ENCODE measurements at regions not wholly inside any gene's neighbourhood (a gene's known extent, or its start where the extent isn't known, plus 50 kb on each side); places are given as distances from the start of the nearest gene placed in this dataset.

DNA sequence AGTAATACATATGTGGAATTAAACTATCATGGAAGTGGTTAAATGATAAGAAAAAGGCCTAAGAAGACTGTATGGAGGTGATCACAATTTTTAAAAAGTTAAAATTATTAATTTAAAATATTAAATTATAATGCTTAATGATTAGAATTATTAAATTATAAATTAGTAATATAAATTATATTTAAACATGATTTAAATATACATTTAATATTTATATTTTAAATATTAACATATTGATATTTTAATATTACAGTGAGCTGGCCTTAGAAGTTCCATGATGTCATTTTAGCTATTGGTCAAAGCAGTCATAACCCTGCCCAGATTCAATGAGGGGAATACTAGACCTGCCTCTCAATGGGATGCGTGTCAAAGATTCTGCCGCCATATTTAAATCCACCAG, 281.2 kb downstream of the PRDM2 start:
- DNase-seq: no peak

DNA sequence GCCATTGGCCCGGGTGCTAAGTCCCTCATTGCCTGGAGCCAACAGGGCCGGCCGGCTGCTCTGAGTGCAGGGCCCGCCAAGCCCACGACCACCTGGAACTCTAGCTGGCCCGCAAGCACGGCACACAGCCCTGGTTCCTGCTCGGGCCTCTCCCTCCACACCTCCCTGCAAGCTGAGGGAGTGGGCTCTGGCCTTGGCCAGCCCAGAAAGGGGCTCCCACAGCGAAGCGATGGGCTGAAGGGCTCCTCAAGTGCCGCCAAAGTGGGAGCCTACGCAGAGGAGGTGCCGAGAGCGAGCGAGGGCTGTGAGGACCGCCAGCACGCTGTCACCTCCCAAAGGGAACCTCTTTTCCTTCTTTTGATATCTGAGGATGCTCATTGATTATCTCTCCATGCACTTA, 283.4 kb downstream of the PRDM2 start:
- no peak for DNase-seq

DNA sequence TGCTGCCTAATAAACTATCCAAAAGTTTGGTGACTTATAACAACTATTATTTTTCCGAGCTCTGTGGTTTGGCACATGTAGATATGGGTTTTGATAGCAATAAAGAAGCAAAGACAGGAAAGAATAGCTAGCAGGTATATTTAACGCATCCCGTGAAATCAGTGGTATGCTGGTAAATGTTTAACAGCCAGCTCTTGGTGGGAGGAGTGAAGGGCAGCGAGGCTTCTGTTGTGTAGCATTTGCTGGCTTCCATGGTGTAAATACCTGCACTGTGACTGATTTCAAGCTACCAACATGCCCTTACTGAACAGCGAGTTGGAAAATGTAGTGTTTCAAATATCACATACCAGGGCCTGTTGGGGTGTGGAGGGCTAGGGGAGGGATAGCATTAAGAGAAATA, 291.0 kb downstream of the PRDM2 start:
- DNase-seq: no peak

DNA sequence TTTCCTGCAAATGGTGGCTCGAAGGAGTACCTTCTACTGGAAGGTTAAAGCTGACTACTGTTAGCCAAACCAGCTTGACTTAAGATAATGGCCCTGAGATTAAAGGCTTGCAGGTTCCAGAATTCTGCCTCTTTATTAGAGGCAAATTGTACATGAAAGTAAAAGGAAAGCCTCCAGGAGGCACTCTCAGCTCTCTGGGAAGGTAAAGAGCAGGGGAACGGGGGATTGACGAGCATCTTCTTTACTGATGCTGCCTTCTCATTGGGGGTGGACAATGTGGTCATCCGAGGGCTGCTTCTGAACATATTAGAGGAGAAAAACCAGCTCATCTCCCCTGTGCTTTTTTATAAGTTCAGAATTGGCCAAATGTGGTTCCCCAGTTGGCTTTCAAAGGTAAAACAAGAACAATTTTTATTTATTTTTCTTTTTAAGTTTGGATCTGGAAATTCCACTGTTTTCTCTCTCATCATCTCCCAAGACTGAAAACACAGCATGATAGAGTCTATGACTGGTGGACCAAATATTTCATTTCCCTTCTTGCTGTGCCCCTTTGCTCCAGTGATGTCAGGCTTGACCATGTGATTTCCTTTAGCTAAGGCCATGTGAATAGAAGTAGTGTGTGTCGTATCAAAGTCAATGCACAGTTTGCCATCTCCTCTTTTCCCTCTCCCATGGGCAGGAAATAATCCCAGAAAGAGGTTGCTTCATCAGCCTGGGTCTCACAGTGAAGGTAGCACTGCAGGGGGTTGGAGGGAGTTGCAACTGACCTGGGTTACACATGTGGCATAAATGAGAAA, 292.7 kb downstream of the PRDM2 start:
- no peak for DNase-seq

DNA sequence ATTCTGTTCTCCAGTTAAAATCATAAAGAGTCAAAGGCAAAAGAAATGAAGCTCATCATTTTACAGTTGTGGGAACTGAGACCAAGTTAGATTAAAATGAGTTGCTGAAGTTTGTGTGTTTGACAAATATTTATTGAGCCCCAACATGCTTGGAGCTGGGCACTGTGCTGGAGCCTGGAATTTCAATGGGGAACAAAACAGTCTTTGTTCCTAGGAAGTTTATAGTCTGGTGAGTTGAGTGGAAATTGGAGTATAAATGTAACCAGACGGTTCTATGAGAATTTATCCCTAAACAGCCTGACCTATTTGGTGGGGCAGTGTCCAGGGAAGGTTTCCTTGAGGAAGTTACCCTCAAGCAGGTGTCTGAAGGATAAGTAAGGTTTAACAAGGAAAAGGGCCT, 294.4 kb downstream of the PRDM2 start:
- DNase-seq: no peak

DNA sequence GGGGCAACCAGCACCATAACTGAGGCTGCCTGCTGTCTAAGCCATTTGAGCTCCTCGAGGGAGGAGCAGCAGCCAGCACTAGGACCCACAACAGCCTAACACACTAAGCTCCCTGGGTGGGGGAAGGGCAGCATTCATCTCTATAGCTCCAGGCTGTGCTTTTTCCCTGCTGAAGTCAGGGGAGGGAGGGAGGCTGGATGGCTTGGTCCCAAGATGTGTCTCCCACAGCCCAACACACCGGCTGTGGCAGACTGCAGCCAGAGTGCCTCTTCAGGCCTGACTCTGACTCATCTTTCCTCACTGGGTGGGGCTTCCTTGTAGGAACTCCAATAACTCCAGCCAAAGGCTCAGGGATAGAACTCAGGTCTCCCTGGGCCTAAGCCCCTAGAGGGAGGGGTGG, 296.3 kb downstream of the PRDM2 start:
- no peak for DNase-seq

DNA sequence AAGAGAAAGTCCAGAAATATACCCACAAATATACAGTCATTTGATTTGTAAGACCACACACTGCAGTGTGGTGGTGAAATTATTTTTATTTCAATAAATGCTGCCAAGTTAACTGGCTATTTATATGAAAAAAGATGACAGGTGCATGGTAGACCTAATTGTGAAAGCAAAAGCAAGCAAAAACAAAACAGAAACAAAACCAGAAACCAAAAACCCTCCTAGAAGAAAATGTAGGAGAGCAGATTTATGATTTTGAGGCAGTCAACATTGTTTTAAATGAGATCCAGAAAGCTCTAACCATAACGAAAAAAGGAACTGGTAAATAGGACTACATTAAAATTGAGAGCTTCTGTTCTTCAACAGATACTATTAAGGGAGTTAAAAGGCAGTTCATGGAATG, 303.6 kb downstream of the PRDM2 start:
- DNase-seq: no peak

DNA sequence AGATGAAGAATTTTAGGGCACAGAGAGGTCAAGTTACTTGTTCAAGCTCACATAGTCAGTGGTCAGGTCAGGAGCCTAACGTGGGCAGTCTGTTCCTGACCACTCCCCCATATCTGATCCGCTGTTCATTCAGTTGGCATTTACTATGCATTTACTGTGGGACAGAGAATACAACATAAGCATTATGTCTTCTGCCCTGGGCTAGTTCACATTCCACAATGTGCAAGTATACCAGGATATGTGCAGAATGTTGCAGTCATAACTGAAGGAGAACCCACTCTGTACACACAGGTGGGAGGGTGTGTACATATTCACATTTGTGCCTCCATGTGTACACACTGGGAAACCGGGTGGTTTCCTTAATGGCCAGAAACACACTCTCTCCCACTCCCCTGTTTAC, 309.6 kb downstream of the PRDM2 start:
- no peak for DNase-seq

DNA sequence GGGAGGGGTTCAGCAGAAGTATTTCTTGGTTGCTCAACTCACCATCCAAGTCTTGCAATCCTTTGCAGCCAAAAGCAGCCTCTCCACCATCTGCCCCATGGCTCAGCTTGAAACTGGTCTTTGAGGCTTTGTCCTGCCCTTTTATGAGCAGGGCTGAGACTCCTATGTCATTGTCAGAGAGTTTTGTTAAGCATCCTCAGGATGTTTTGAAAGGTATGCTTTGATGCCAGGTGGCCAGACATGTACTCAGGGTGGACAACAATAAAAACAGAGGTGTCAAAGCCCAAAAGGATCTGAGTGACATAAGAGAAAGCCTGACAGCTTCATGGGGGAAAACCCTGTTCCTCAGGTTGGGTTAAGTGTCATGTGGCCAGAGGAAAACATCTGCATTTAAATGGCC, 310.5 kb downstream of the PRDM2 start:
- DNase-seq: no peak

DNA sequence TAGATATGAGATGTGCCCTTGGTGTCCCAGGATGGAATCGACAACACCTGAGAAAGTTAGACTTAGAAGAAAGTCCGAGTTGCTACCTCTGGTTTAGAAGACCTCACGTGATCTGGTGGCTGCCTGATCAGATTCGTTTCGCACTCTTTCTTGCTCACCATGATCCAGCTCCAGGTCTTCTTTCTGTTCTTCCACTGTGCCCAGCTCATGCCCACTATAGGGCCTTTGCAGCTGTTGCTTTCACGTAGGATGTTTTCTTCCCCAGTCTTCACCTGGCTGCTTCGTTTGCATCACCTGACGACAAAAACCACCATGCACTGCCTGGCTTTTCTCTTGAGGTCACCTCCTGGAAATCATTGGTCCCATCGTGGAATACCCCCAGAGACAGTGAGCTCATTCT, 311.1 kb downstream of the PRDM2 start:
- no peak for DNase-seq

DNA sequence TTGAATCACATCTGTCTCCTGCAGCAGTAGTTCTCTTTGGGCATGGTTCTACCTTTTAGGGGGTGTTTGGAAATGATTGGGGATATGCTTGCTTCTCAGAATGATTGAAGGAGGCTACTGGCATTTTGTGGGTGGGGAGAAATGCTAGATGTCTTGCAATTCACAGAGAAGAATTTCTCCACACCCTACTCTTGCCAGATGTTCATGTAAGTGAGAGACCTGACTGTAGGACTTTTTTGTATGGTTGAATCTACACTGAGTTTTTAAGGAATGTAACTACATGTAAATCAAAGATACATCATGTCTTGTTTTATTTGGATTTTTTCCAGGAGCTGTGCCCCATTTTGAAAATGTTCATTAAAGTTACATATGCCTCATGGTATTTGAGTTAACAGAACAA, 311.9 kb downstream of the PRDM2 start:
- no peak for DNase-seq

DNA sequence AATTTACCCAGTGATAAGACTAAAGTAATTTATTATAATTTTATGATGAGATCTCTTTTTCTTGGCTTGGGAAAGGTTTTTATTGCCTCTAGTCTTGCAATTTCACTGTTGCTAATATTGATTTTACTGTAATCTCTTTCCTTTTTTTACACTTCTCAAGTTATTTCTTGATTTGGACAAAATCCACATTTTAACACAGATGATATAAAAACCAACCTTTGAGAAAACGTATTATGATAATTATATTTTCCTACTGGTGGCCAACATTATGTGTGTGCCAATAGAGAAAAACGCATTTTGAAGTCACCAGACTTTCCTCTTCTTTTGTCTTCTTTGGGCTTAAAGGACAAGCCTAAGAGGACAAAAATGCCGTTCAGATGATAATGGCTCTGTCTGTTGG, 314.9 kb downstream of the PRDM2 start:
- DNase-seq: no peak

DNA sequence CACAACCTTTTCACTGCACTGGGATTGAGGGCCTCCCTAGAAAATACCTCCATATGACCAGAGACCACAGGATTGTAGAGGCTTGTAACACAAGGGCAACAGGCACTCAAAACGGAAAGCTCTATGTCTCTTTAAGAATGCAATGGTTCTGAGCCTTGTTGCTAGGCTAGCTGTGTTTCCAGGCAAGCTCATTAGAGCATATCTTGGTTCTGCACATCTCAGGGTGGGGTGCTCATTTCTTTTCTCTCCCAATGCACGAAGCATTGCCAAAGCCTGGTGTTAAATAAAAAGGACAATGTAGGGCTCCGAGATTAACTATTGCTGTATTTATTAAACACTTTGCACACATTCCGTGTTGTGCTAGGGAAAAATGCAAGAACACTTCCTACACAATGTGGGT, 315.9 kb downstream of the PRDM2 start:
- DNase-seq: no peak

DNA sequence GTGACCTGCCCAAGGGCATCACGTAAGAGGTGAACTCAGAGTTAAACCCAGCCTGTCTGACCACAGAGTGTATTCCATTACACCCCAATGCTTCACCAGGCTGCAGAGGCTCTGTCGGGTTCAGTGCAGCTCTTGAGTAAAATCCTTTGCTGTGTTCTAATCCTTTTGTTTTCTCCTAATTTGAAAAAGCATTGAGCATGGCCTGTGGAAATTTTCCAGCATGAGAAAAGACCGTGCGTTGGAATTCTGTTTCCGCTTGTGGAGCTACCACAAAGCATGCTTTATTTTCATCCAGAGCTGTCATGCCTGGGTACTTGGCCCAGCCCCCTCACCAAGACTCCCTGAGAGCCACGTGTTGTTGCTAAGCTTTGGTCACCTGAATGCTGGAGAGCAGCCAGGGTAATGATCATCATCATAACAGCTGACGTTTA, 317.6 kb downstream of the PRDM2 start:
- no peak for DNase-seq

DNA sequence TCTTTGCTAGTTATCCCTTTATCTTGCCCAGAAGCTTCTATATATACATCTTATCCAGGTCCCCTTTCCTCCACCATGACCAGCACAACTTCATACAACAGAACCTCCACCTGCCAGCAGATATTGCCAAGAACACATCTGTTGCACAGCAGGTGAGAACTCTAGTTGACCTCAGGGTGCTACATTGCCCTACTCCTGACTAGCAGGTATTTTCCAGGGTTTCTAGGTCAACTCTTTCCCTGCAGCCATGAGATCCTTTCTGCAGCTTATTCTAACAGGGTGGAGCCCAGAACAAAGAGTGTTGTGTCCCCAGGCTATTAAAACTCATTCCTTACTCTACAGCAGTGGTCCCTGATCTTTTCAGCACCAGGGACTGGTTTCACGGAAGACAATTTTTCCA, 319.5 kb downstream of the PRDM2 start:
- DNase-seq: no peak

DNA sequence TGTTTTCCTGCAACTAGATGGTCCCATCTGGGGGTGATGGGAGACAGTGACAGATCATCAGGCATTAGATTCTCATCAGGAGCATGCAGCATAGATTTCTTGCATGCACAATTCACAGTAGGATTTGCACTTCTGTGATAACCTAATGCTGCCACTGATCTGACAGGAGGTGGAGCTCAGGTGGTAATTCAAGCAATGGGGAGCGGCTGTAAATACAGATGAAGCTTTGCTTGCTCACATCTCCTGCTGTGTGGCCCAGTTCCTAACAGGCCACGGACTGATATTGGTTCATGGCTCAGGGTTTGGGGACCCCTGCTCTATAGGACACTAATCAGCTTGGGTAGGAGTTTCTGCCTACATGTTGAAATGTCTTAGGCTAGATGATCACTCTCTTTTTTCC, 320.0 kb downstream of the PRDM2 start:
- DNase-seq: no peak

DNA sequence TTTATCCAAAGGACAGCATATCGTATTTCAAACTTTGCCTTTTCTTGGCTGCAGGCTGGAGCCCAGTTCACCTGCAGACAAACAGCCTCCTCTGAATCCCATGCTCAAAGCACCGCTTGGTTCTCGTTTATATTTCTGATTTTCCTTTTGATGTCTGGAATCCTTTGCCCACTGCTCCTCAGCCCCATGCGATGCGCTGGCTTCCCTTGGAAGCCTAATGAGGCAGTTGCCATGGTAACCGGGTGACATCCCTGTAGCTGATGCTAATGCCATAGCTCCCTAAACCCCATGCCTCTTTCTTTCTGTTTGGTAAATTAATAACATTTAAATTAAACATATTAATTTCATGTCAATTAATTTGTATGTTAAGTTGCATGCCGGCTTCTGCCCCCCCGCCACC, 327.1 kb downstream of the PRDM2 start:
- DNase-seq: no peak

DNA sequence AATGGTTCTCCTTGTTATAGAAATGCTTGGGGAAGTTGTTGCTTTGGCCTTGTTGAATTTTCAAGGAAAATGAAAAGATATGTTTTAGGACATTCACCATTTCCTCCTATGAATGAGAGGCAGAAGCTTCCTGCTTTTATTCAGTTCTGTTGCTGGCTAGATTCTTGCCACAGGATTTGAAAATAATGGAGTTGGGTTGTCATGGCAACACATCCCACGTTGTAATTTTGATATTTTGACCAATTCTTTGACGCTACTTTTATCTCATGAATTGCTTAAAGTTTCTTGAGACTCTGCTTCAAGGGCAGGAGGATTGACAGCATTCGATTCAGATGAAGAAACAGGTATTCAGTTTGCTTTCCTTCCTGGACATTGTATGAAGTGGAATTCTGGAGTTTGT, 331.5 kb downstream of the PRDM2 start:
- no peak for DNase-seq

DNA sequence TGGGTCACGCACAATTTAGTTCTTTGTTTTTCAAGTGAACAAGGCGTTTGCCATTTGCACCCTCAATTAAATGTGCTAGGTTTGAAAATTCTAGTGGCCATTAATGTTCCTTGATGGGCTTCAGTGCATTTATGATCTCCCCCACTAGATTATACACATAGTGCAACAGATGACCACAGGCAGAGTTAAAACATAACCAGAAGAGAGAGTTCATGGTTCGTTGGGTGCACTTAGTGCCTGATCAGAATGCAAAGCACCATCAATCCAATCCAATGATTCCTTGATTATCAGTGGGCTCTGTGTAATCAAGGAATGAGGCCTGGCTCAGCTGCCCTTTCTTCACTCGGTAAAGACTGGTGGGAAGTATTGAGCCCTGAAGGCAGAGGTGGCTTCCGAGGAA, 334.5 kb downstream of the PRDM2 start:
- DNase-seq: no peak

DNA sequence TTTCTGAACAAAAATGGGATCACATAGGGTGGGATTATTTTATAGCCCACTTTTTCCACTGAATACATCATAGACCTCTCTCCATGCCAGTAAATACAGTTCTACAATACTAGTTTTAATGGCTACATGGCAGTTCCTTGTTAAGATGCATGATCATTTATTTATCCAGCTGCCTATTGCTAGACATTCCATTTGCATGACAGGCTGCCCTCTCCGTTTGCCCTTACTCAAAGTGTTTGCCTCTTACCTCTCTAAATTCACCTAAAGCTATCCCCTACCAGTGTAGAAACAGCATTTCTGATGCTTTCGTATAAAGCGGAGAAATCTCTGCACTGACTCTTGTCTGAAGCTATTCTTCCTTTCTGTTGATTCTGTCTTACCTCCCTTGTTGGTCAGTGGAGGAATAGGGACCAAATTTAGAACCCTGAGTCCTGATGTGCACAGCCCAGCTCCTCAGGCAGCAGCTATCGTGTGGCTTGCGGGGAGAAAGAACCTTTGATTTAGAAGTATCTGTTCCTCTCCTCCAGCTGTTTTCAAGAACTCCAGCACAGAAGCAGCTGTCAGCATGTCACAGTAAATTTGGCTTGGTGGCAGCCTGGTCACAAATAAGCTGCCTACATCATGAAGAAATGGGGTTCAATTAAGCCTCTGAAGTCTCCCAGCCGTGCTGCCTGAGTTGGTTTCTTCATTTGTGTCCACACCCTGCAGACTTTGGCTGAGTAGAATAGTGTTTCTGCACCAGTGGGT, 337.3 kb downstream of the PRDM2 start:
- no peak for DNase-seq

DNA sequence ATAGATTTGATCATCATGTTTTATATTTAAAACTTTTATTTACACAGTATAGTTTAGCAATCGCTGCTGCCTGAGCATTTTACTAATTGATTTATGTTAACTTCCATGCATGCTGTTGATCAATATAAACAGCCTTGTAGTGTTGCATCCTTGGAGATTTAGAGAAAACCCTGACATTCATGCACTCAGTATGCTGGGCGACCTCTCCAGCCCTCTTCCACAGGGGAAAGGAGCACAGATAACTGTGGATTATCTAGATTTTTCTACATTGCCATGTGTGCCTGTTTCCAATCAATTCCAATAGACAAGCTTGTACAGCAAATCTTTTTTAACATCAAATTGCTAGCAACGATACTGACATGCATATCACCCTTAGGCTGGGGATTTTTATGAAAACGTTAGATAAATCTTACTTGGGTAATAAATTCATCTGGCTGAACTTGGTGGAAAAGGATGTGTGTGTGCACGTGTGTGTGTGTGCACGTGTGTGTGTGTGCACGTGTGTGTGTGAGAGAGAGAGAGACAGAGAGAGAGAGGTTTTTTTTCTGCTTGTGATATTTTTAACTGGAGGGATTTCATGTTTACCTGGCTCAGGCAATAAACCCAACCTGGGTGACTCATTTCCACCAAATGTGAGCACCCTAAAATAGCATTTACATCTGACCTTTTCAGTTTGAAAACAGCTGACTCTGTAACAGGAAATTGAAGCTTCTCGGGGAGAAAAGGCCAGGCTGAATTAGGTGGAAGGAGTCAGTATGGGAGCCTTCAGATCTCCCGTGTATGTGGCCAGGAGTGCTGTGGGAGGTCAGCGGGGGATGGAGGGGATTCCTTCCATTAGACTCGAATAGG, 339.8 kb downstream of the PRDM2 start:
- DNase-seq: no peak

DNA sequence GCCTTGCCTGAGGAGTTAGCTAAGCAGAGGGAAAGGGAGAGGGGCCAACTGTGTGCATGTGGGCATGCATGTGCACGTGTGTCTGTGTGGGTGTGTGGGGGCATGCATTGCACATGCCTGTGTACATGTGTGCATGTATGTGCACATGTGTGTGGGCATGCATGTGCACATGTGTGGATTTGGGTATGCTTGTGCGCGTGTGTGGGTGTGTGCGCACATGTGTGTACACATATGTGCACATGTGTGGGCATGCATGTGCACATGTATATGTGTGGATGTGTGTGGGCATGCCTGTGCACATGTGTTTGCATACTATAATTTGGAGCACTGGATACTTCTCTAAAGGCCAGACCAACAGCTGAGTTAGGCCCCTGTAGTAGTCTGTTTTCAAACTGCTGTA, 350.0 kb downstream of the PRDM2 start:
- DNase-seq: no peak

DNA sequence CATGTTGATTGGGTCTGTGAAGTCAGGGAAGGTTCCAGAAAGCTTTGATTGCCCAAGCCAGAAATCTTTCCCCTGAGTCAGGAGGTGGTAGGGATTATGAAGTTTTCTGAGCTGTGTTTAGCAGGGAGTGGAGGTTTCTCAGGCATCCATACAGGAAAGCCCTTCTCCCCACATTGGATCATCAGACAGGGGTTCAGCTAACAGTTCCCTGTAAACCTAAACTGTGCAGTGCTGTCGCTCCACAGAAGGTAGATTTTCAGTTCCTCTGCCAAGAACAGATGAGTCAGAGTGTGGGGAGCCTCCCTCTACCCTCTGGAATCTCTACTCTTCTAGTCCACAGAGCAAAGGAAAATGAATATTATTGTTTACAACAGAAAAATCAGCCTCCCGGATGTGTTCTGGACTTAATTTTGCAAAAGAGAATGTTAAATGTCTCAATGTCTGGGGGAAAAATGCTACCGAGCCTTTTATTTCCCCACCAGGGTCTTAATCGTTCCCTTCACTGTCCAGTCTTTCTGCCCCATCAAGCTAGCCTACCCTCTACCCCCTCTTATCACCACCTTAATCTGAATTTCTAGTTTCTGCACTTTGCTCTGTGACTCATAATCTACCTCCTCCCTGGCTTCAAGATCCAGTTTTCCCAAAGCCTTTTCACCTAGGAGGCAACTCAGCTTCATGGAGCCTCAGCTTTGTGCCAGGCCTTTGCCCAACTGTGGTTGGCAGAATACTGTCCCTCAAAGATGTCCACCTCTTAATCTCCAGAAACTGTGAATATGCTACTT, 355.6 kb downstream of the PRDM2 start:
- DNase-seq: no peak

Measured in 8988T (cell line).